HCT116 (cell line): ENCODE measurements at regions not wholly inside any gene's neighbourhood (a gene's known extent, or its start where the extent isn't known, plus 50 kb on each side); places are given as distances from the start of the nearest gene placed in this dataset.

ENCODE experiments used
- CEBPB ChIP-seq: IDR thresholded peaks from 2 replicates; pipeline ENCODE4 v1.6.1; 2012; ENCODE audit warnings: low read depth
- FOSL1 ChIP-seq: IDR thresholded peaks from 2 replicates; pipeline ENCODE4 v1.6.1; 2012; ENCODE audit warnings: low read depth
- POLR2AphosphoS5 ChIP-seq: IDR thresholded peaks from 2 replicates; pipeline ENCODE4 v1.6.1; 2011; ENCODE audit warnings: mild to moderate bottlenecking, low read depth, low read length, moderate library complexity
- RAD21 ChIP-seq: IDR thresholded peaks from 2 replicates; pipeline ENCODE4 v1.6.1; 2012; ENCODE audit warnings: low read depth, mild to moderate bottlenecking
- TCF7L2 ChIP-seq: IDR thresholded peaks from 2 replicates; pipeline ENCODE4 v1.7.0; 2011; ENCODE audit warnings: borderline replicate concordance, inconsistent platforms; ENCODE audit not compliant: insufficient read depth, insufficient read length; ENCODE audit errors: extremely low read depth
- YY1 ChIP-seq: IDR thresholded peaks from 2 replicates; pipeline ENCODE4 v1.6.1; 2011; ENCODE audit warnings: low read length, low read depth, moderate library complexity, mild to moderate bottlenecking; ENCODE audit not compliant: insufficient replicate concordance; ENCODE audit errors: extremely low read depth
- ZNF274 ChIP-seq: fragments of 200-500 bp; sonication (Bioruptor generic); IDR thresholded peaks from 2 replicates; pipeline ENCODE4 v1.6.1; 2014; ENCODE audit warnings: mild to moderate bottlenecking, low read depth, low read length, inconsistent platforms
- TF ChIP-seq, protein P1 (sequence below), 3 experiments: fragments of 200-600 bp in 1 of 3; sonication (generic) in 1 of 3; IDR thresholded peaks in 2 of 3; conservative IDR thresholded peaks in 1 of 3; 2 replicates each; pipeline ENCODE4 v1.5.1; 2012 to 2017; ENCODE audit warnings: low read depth in 2 of 3, low read length in 2 of 3, antibody characterized with exemption in 1 of 3, borderline replicate concordance in 1 of 3, control low read depth in 1 of 3, mild to moderate bottlenecking in 1 of 3, mixed read lengths in 1 of 3, mixed run types in 1 of 3, moderate library complexity in 1 of 3; ENCODE audit not compliant: insufficient read depth in 1 of 3

GRCh38 chr16:88325976-88326375 lies 56.8 kb upstream of the ZNF469 start:
- TF ChIP-seq, protein P1, sequence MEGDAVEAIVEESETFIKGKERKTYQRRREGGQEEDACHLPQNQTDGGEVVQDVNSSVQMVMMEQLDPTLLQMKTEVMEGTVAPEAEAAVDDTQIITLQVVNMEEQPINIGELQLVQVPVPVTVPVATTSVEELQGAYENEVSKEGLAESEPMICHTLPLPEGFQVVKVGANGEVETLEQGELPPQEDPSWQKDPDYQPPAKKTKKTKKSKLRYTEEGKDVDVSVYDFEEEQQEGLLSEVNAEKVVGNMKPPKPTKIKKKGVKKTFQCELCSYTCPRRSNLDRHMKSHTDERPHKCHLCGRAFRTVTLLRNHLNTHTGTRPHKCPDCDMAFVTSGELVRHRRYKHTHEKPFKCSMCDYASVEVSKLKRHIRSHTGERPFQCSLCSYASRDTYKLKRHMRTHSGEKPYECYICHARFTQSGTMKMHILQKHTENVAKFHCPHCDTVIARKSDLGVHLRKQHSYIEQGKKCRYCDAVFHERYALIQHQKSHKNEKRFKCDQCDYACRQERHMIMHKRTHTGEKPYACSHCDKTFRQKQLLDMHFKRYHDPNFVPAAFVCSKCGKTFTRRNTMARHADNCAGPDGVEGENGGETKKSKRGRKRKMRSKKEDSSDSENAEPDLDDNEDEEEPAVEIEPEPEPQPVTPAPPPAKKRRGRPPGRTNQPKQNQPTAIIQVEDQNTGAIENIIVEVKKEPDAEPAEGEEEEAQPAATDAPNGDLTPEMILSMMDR (IDR thresholded peaks at IDR 0.05 in 2 of 3, conservative IDR thresholded peaks at IDR 0.05 in 1 of 3; ENCODE audit: borderline replicate concordance in 1 of 3, insufficient read depth in 1 of 3, low read depth in 2 of 3, low read length in 2 of 3) = no peak
- TF ChIP-seq FOSL1 = no peak
- no peak for TF ChIP-seq YY1
- no peak for TF ChIP-seq RAD21
- no peak for TF ChIP-seq CEBPB
- no peak for TF ChIP-seq ZNF274
- no peak for TF ChIP-seq TCF7L2
- TF ChIP-seq POLR2AphosphoS5 = no peak
